PFSK-1 (cell line): ENCODE measurements at regions not wholly inside any gene's neighbourhood (a gene's known extent, or its start where the extent isn't known, plus 50 kb on each side); places are given as distances from the start of the nearest gene placed in this dataset.

Experiments used
- FOXP2 ChIP-seq: optimal IDR thresholded peaks from 2 replicates; pipeline ENCODE3; 2011; ENCODE audit warnings: borderline replicate concordance, control low read depth, inconsistent platforms; ENCODE audit not compliant: insufficient read depth; ENCODE audit errors: extremely low read length, extremely low read depth
- POLR2AphosphoS5 ChIP-seq: IDR thresholded peaks from 2 replicates; pipeline ENCODE4 v1.6.1; 2012; ENCODE audit warnings: low read depth, mild to moderate bottlenecking, control low read depth, low read length, moderate library complexity
- REST ChIP-seq, 2 experiments: IDR thresholded peaks; 2 replicates each; pipeline versions ENCODE4 v1.6.1 to v1.8.0; 2011 to 2012; ENCODE audit warnings: low read depth in 2 of 2, low read length in 2 of 2, control low read depth in 1 of 2, inconsistent platforms in 1 of 2, mild to moderate bottlenecking in 1 of 2, moderate library complexity in 1 of 2; ENCODE audit not compliant: insufficient read depth in 1 of 2
- SIN3A ChIP-seq: IDR thresholded peaks from 2 replicates; pipeline ENCODE4 v1.6.1; 2012; ENCODE audit warnings: mild to moderate bottlenecking, low read length, moderate library complexity, borderline replicate concordance; ENCODE audit not compliant: insufficient read depth
- TAF1 ChIP-seq: IDR thresholded peaks from 2 replicates; pipeline ENCODE4 v1.6.1; 2012; ENCODE audit warnings: low read length, control low read depth, borderline replicate concordance; ENCODE audit not compliant: insufficient read depth

GRCh38 chr15:62739507-62739906 lies 303.0 kb upstream of the TPM1 start:
- no peak for TF ChIP-seq REST (IDR thresholded peaks at IDR 0.05; ENCODE audit: insufficient read depth in 1 of 2, low read depth in 2 of 2, low read length in 2 of 2)
- no peak for TF ChIP-seq TAF1
- TF ChIP-seq POLR2AphosphoS5: no peak
- TF ChIP-seq SIN3A: no peak
- TF ChIP-seq FOXP2: no peak

GRCh38 chr15:62740141-62741004 lies 302.2 kb upstream of the TPM1 start:
- TF ChIP-seq POLR2AphosphoS5: peak; percentile 23; the same call in 1 of the 2 replicates
- TF ChIP-seq FOXP2: no peak
- no peak for TF ChIP-seq SIN3A
- TF ChIP-seq REST (IDR thresholded peaks at IDR 0.05; ENCODE audit: insufficient read depth in 1 of 2, low read depth in 2 of 2, low read length in 2 of 2): no peak

- no peak for TF ChIP-seq REST (IDR thresholded peaks at IDR 0.05; ENCODE audit: insufficient read depth in 1 of 2, low read depth in 2 of 2, low read length in 2 of 2)
Observed at GRCh38 chr15:62741106-62741505, 301.4 kb upstream of the TPM1 start.

- no peak for TF ChIP-seq FOXP2
- 0 out of 2 replicates have a peak, but pooled peaks have one; percentile 11 for TF ChIP-seq POLR2AphosphoS5
- peak; percentile 33; the same call in 1 of the 2 replicates for TF ChIP-seq TAF1
- TF ChIP-seq SIN3A: peak; percentile 47; the same call in 1 of the 2 replicates
Observed at GRCh38 chr15:62742409-62743171, 300.0 kb upstream of the TPM1 start.

- no peak for TF ChIP-seq SIN3A
- no peak for TF ChIP-seq POLR2AphosphoS5
Observed at GRCh38 chr15:62745621-62746225, 296.8 kb upstream of the TPM1 start.

GRCh38 chr15:62748196-62748595 lies 294.4 kb upstream of the TPM1 start:
- TF ChIP-seq REST (IDR thresholded peaks at IDR 0.05; ENCODE audit: insufficient read depth in 1 of 2, low read depth in 2 of 2, low read length in 2 of 2) (no peak), FOXP2 (no peak), POLR2AphosphoS5 (no peak), TAF1 (no peak), SIN3A (no peak)
